Fibroblast of mammary gland (primary cell): ENCODE measurements at regions not wholly inside any gene's neighbourhood (a gene's known extent, or its start where the extent isn't known, plus 50 kb on each side); places are given as distances from the start of the nearest gene placed in this dataset.

Experiments used
- DNase-seq: peaks from one replicate; pipeline ENCODE4 v3.0.0-alpha.2; 2010; ENCODE audit warnings: low read depth
- H3K4me3 ChIP-seq: 2 replicates; pipeline ENCODE4 v1.5.1; 2011; ENCODE audit warnings: low read depth, mild to moderate bottlenecking, low read length, moderate library complexity; ENCODE audit not compliant: control insufficient read depth
- CTCF ChIP-seq: conservative IDR thresholded peaks from 2 replicates; pipeline ENCODE4 v1.5.1; 2011; ENCODE audit warnings: low read depth, low read length, inconsistent platforms; ENCODE audit not compliant: control insufficient read depth, insufficient read depth

- H3K4me3 ChIP-seq, result no peak overlapping the region
- TF ChIP-seq CTCF, result no peak
- no peak for DNase-seq
These were observed 262.0 kb upstream of the FOXQ1 start for GRCh38 chr6:1049900-1050299.

- DNase-seq, result no peak
- no peak overlapping the region for H3K4me3 ChIP-seq
- TF ChIP-seq CTCF, result no peak
These were observed 262.7 kb upstream of the FOXQ1 start for GRCh38 chr6:1049170-1049569.

- no peak for DNase-seq
- no peak for TF ChIP-seq CTCF
- no peak overlapping the region for H3K4me3 ChIP-seq
These were observed 263.8 kb upstream of the FOXQ1 start for GRCh38 chr6:1047981-1048541.

- no peak for DNase-seq
- no peak overlapping the region for H3K4me3 ChIP-seq
- no peak for TF ChIP-seq CTCF
These were observed 266.7 kb upstream of the FOXQ1 start for GRCh38 chr6:1045239-1045638.

GRCh38 chr6:1044040-1044836, 267.7 kb upstream of the FOXQ1 start:
- TF ChIP-seq CTCF, result no peak
- no peak overlapping the region for H3K4me3 ChIP-seq
- DNase-seq, result no peak

GRCh38 chr6:1043458-1043836, 268.5 kb upstream of the FOXQ1 start:
- no peak for DNase-seq
- no peak overlapping the region for H3K4me3 ChIP-seq
- no peak for TF ChIP-seq CTCF
